ENCODE measurements at regions not wholly inside any gene's neighbourhood (a gene's known extent, or its start where the extent isn't known, plus 50 kb on each side); places are given as distances from the start of the nearest gene placed in this dataset.

DNA sequence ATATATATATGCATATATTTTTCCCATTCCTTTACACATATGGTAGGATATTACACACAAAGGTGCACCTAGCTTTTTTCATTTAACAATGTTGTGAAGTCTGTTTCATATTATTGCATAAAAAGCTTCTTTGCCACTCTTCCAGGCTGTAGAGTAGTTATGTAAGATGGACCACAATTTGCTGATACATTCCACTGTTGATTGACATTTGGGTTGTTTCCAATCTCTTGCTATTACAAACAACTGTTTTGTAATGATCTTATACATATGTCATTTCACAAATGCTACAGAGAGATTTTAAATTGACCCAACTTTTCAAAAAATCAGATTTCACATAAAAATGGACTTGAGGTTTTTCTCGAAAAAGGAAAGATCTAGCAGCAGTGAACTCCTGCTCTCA lies 301.4 kb downstream of the CDCA7 start:
- TF ChIP-seq, protein P1, sequence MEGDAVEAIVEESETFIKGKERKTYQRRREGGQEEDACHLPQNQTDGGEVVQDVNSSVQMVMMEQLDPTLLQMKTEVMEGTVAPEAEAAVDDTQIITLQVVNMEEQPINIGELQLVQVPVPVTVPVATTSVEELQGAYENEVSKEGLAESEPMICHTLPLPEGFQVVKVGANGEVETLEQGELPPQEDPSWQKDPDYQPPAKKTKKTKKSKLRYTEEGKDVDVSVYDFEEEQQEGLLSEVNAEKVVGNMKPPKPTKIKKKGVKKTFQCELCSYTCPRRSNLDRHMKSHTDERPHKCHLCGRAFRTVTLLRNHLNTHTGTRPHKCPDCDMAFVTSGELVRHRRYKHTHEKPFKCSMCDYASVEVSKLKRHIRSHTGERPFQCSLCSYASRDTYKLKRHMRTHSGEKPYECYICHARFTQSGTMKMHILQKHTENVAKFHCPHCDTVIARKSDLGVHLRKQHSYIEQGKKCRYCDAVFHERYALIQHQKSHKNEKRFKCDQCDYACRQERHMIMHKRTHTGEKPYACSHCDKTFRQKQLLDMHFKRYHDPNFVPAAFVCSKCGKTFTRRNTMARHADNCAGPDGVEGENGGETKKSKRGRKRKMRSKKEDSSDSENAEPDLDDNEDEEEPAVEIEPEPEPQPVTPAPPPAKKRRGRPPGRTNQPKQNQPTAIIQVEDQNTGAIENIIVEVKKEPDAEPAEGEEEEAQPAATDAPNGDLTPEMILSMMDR (IDR thresholded peaks at IDR 0.05; ENCODE audit: insufficient read depth, missing control alignments), result no peak
- DNase-seq (ENCODE audit: insufficient read length, low spot score), result no peak
- FAIRE-seq, result no peak

DNA sequence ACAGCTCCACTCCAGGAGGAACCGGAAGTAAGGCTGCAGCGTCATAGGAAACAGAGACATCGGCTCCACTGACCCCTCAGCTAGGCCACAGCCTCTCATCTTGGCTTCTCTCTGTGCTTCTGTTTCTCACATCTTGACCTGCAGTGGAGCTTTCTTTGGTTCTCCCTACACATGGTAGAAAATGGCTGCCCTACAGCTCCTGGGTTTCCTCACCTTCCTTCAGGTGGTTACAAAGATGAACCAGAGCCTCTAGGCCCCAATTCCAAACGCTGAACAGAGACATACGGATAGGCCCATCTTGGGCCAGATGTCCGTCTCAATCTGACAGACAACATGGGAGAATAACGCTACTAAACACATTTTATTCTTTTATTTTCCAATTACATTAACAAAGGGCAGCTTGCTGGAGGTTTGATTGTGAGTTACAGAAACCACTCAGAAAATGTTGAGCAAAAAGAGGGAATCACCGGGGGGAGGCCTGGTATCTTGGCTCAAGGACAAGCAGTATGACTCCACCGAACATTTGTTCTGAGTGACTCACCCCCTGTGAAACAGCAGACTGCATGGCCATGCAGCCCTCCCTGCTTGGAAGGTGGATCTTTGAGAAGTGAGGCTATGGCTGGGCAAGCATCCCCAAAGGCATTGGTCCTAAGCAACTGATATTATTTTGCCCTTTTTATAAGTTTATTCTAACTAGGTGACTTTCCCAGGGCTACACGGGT lies 303.5 kb downstream of the CDCA7 start:
- TF ChIP-seq, protein P1 (IDR thresholded peaks at IDR 0.05; ENCODE audit: insufficient read depth, missing control alignments), result no peak
- DNase-seq (ENCODE audit: insufficient read length, low spot score) (no peak), FAIRE-seq (no peak)

DNA sequence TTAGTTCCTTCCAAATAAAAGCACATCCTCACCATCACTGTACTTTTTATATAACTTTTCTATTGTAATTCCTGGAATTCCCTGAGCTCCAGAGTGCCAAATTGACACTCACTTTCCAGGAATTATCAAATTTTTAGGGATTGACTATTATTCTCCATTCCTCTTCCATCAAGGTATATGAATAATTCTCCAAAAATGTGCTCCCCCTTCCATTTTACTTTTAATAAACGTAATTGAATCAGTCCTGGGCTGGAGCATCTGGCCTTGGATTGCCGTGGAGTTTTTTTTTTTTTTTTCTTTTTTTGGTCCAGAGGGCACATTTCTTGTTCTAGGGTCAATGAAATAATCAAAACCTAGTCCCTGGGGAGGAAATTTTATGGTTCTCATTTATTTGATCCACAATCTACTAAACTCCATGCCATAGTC lies 304.3 kb downstream of the CDCA7 start:
- no peak for FAIRE-seq
- no peak for DNase-seq (ENCODE audit: insufficient read length, low spot score)
- TF ChIP-seq, protein P1 (IDR thresholded peaks at IDR 0.05; ENCODE audit: insufficient read depth, missing control alignments), result no peak

DNA sequence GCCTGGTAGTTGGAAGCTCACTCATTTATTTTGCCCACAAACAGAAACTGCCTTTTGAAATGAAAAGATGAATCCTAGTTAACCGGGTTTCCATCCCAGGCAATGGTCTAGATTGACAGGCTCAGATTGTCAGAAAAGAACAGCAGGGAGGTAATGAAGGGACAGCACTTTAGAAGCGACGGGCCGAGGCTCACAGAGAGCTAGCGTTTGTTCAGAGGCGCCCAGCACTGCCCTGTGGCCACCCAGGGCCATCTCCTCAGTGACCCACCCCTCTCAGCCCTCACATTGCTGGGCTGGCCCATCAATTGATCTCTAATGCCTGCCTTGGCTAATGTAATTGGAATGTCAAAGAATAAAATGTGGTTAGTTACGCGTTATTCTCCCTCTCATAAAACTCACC lies 304.8 kb downstream of the CDCA7 start:
- FAIRE-seq, result no peak
- TF ChIP-seq, protein P1 (IDR thresholded peaks at IDR 0.05; ENCODE audit: insufficient read depth, missing control alignments), result no peak
- DNase-seq (ENCODE audit: insufficient read length, low spot score), result no peak

DNA sequence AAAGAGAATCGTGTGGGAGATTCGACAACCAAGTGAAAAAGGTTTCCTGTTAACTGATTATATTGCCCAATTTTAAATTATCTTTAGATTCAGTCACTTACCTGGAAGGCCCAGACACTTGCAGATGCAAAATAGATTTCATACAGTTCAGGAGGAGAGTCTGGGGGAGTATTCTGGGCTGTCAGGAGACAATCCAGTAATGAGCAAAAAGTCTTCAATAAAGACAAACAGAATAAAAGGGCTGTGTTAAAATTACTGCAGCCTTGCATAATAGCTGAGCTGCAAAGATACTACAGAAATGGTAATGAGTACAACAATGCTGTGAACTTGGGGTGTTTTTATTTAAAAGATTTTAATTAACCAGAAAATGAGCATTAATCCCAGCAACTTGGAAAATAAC lies 303.6 kb downstream of the SP3 start:
- DNase-seq (ENCODE audit: insufficient read length, low spot score) (no peak), FAIRE-seq (no peak)
- TF ChIP-seq, protein P1 (IDR thresholded peaks at IDR 0.05; ENCODE audit: insufficient read depth, missing control alignments), result no peak

DNA sequence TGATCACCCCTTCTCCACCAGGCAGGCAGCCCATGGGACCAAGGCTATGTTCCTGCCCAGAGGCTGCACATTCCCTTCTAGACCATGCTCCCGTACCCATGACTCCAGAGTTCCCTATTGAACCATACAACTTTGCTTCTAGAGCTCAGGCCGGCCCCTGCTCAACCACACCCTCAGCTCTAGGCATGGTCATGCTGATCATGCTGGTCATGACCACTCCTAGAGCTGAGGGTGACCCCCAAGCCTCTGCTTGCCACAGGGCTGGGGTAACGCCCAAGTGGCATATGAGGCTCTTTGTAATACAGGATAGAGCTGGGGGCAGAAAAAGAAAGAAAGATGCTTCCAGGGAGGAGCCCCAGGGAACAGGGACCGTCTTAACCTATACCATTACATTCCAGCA lies 301.8 kb downstream of the SP3 start:
- TF ChIP-seq, protein P1 (IDR thresholded peaks at IDR 0.05; ENCODE audit: insufficient read depth, missing control alignments), result no peak

DNA sequence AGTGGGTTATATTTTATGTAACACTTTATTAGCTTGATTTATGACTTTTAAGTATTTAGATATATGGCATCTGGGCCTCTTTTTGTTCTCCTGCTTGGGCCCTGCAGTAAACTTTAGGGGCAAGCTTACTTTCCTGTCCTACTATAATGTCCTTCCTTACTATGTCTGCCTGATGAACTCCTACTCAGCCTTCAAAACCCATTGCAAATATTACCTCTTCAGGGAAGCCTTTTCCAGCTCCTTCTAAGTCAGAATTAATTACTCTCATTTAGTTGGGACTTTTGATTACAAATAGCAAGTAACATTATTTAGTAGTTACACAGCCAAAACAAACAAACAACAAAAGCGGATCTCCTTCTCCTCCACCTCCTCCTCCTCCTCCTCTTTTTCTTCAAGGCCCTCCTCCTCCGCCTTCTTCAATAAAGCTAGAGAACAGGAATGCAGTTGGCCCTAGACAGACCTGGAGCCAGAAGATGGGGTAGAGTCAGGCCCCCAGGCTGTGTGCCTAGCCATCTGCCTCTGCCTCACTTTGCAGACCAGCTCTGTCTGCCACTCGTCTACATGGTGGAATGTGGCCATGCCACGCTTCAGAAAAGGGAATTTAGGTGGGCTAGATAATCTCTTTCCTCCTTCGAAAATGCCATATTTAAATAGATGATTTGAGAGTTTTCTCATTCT lies 301.2 kb downstream of the SP3 start:
- TF ChIP-seq, protein P1 (IDR thresholded peaks at IDR 0.05; ENCODE audit: insufficient read depth, missing control alignments), result no peak
- FAIRE-seq, result no peak
- DNase-seq (ENCODE audit: insufficient read length, low spot score), result no peak

More for the DNA sequence above, 301.8 kb downstream of the SP3 start:
- DNase-seq (ENCODE audit: insufficient read length, low spot score) (no peak), FAIRE-seq (no peak)
